ENCODE measurements at regions not wholly inside any gene's neighbourhood (a gene's known extent, or its start where the extent isn't known, plus 50 kb on each side); places are given as distances from the start of the nearest gene placed in this dataset.

- DNase-seq (ENCODE audit: low read depth) = no peak
- no peak for TF ChIP-seq CTCF (conservative IDR thresholded peaks at IDR 0.05; ENCODE audit: low read depth, low read length)
- H3K4me3 ChIP-seq (ENCODE audit: low read depth, low read length) = no peak overlapping the region
Measured at GRCh38 chr1:80933346-80933745, 867.4 kb upstream of the ADGRL2 start.

GRCh38 chr1:80931178-80931577 lies 869.6 kb upstream of the ADGRL2 start:
- no peak overlapping the region for H3K4me3 ChIP-seq (ENCODE audit: low read depth, low read length)
- DNase-seq (ENCODE audit: low read depth) = no peak
- TF ChIP-seq CTCF (conservative IDR thresholded peaks at IDR 0.05; ENCODE audit: low read depth, low read length) = no peak

DNA sequence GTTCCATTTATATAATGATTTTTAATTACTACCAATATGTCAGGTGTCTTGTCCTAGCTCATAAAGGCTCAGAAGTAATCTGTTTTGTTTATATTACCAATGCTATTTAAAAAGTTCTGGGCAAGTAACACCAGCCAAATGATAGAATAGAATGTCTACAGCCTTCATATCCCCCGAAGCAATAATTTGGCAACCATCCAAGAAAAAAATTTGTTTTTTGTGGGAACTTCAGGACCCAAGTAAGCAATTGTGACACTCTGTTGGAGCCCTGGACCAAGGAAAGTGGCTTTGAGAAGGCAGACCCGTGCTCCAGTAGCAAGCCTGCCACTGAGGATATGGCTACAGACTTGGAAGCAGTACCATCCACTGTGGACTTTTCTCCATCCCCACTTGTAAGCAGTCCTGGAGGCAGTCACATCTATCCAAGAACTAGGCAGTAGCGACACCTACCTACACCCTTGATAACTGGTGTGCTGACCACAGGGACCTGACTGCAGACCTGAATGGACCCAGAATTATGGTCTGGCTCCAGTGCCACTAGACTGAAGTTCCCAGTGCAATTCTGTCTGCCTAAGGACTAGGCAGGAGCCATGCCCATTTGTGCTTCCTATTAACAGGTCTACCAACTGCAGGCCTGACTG lies 870.7 kb upstream of the ADGRL2 start:
- no peak for TF ChIP-seq CTCF (conservative IDR thresholded peaks at IDR 0.05; ENCODE audit: low read depth, low read length)
- H3K4me3 ChIP-seq (ENCODE audit: low read depth, low read length) = no peak overlapping the region

GRCh38 chr1:80926531-80926930 lies 874.2 kb upstream of the ADGRL2 start:
- DNase-seq (ENCODE audit: low read depth) = no peak

More for the DNA sequence above, 870.7 kb upstream of the ADGRL2 start:
- DNase-seq (ENCODE audit: low read depth) = no peak

DNA sequence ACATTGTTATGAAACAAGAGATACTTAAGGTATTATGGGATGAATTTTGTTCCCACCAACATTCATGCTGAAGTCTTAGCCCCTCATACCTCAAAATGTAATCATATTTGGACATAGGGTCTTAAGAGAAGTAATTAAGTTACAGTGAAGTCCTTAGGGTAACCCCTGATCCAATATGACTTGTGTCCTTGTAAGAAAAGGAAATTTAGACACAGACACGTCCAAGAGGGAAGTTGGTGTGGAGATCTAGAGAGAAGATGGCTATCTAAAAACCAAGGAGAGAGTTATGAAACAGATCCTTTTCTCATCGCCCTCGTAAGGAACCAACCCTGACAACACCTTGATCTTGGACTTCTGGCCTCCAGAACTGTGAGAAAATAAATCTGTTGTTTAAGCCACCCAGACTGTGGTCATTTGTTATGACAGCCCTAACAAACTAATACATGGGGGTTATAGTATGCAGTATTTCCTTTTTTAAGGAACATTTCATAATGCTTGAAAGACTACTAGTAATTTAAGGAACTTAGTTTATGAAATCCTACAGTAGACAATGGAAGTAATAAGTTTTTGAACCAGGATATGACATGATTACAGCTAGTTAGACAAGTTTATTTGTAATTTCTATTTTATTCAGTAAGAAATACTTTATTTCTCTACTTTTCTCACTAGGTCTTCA lies 875.5 kb upstream of the ADGRL2 start:
- H3K4me3 ChIP-seq (ENCODE audit: low read depth, low read length) = no peak overlapping the region
- no peak for DNase-seq (ENCODE audit: low read depth)
- no peak for TF ChIP-seq CTCF (conservative IDR thresholded peaks at IDR 0.05; ENCODE audit: low read depth, low read length)

More at GRCh38 chr1:80926531-80926930, 874.2 kb upstream of the ADGRL2 start:
- no peak for TF ChIP-seq CTCF (conservative IDR thresholded peaks at IDR 0.05; ENCODE audit: low read depth, low read length)
- no peak overlapping the region for H3K4me3 ChIP-seq (ENCODE audit: low read depth, low read length)

DNA sequence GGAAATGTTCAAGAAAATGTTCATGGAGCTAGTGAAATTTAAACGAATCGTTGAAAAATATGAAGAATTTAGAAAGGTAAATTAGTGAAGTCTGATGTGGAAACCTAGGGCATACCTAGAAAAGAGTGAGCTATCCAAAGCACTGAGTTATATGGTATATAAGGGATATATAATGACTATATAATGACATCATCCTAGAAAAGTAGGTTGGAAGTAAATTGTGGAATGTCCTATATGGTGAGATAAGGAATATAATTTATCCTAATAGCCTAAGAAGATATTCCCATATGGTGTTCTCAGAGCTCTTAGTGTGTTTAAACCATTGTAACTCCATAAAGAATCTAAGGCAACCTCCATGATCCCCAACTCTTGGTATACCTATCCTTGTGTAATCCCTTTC lies 876.4 kb upstream of the ADGRL2 start:
- DNase-seq (ENCODE audit: low read depth) = no peak
- TF ChIP-seq CTCF (conservative IDR thresholded peaks at IDR 0.05; ENCODE audit: low read depth, low read length) = no peak
- no peak overlapping the region for H3K4me3 ChIP-seq (ENCODE audit: low read depth, low read length)

- no peak overlapping the region for H3K4me3 ChIP-seq (ENCODE audit: low read depth, low read length)
- TF ChIP-seq CTCF (conservative IDR thresholded peaks at IDR 0.05; ENCODE audit: low read depth, low read length) = no peak
- no peak for DNase-seq (ENCODE audit: low read depth)
Measured at GRCh38 chr1:80922906-80923305, 877.8 kb upstream of the ADGRL2 start.

Measured in epithelial cell of proximal tubule (primary cell).